ENCODE measurements at regions not wholly inside any gene's neighbourhood (a gene's known extent, or its start where the extent isn't known, plus 50 kb on each side); places are given as distances from the start of the nearest gene placed in this dataset.
A peak's percentile ranks its signal among the peaks of the same experiment; 100 is the strongest.

- Histone ChIP-seq H3K4me3 (ENCODE audit: low read depth, low read length) (no peak overlapping the region), H3K36me3 (ENCODE audit: control insufficient read depth, insufficient read depth, low read length) (no peaks in the 10 kb centered on the region), H3K27me3 (ENCODE audit: control insufficient read depth, insufficient read depth, low read length) (no peaks in the 10 kb centered on the region)
- no peak for TF ChIP-seq CTCF (IDR thresholded peaks at IDR 0.05; ENCODE audit: insufficient read depth, low read length, poor library complexity, severe bottlenecking)
- DNase-seq (ENCODE audit: low read depth): no peak
These were observed 413.7 kb upstream of the LMCD1 start for GRCh38 chr3:8087951-8088350.

GRCh38 chr3:8094415-8094814 is 407.2 kb upstream of the LMCD1 start:
- no peak for DNase-seq (ENCODE audit: low read depth)
- TF ChIP-seq CTCF (IDR thresholded peaks at IDR 0.05; ENCODE audit: insufficient read depth, low read length, poor library complexity, severe bottlenecking): no peak
- no peaks in the 10 kb centered on the region for H3K36me3 ChIP-seq (ENCODE audit: control insufficient read depth, insufficient read depth, low read length)
- H3K4me3 ChIP-seq (ENCODE audit: low read depth, low read length): no peak overlapping the region
- H3K27me3 ChIP-seq (ENCODE audit: control insufficient read depth, insufficient read depth, low read length): no peaks in the 10 kb centered on the region

DNA sequence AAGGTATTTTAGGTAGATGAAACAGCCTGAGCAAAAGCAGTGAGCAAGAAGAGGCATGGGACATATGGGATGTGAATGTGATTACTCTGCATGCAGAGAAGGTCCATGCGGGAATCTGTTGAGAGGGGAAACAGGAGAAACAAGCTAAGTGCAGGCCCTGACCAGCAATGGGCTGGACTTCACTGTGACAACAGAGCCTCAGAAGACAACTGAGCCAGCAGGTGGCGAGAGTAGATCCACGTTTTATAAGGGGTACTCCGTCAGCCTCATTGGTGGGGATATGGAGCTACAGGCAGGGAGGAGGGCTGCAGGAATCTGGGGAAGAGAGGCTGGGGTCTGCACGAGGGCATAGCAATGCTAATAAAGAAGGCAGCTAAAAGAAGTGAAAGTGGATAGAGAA is 405.9 kb upstream of the LMCD1 start:
- no peaks in the 10 kb centered on the region for H3K27me3 ChIP-seq (ENCODE audit: control insufficient read depth, insufficient read depth, low read length)
- peak; percentile 35 for TF ChIP-seq CTCF (IDR thresholded peaks at IDR 0.05; ENCODE audit: insufficient read depth, low read length, poor library complexity, severe bottlenecking)
- no peaks in the 10 kb centered on the region for H3K36me3 ChIP-seq (ENCODE audit: control insufficient read depth, insufficient read depth, low read length)
- no peak for DNase-seq (ENCODE audit: low read depth)
- no peak overlapping the region for H3K4me3 ChIP-seq (ENCODE audit: low read depth, low read length)

GRCh38 chr3:8097690-8098089 is 403.9 kb upstream of the LMCD1 start:
- H3K4me3 ChIP-seq (ENCODE audit: low read depth, low read length): no peak overlapping the region
- TF ChIP-seq CTCF (IDR thresholded peaks at IDR 0.05; ENCODE audit: insufficient read depth, low read length, poor library complexity, severe bottlenecking): no peak
- H3K27me3 ChIP-seq (ENCODE audit: control insufficient read depth, insufficient read depth, low read length): no peaks in the 10 kb centered on the region
- no peak for DNase-seq (ENCODE audit: low read depth)
- H3K36me3 ChIP-seq (ENCODE audit: control insufficient read depth, insufficient read depth, low read length): no peaks in the 10 kb centered on the region

DNA sequence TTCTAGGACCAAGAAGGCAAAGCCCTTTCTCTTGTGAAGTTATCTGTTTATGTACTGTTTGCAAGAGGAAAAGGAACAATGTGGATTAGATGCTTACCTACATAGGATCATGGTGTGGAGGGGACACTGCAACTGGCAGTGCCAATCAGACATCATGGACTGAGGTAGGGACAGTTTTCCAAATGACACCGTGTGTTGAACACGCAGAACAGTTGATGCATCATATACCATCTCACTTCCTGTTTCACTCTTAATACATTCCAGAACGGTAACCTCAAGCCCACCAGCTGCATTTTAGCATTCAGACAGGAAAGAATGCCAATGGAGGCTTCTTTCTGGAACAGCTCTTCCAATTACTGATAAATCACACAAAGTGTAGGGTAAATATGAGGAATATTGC is 397.7 kb upstream of the LMCD1 start:
- Histone ChIP-seq H3K36me3 (ENCODE audit: control insufficient read depth, insufficient read depth, low read length) (no peaks in the 10 kb centered on the region), H3K4me3 (ENCODE audit: low read depth, low read length) (no peak overlapping the region), H3K27me3 (ENCODE audit: control insufficient read depth, insufficient read depth, low read length) (no peaks in the 10 kb centered on the region)
- TF ChIP-seq CTCF (IDR thresholded peaks at IDR 0.05; ENCODE audit: insufficient read depth, low read length, poor library complexity, severe bottlenecking): no peak
- DNase-seq (ENCODE audit: low read depth): no peak

- no peak for DNase-seq (ENCODE audit: low read depth)
- Histone ChIP-seq H3K36me3 (ENCODE audit: control insufficient read depth, insufficient read depth, low read length) (no peaks in the 10 kb centered on the region), H3K4me3 (ENCODE audit: low read depth, low read length) (no peak overlapping the region), H3K27me3 (ENCODE audit: control insufficient read depth, insufficient read depth, low read length) (no peaks in the 10 kb centered on the region)
- no peak for TF ChIP-seq CTCF (IDR thresholded peaks at IDR 0.05; ENCODE audit: insufficient read depth, low read length, poor library complexity, severe bottlenecking)
These were observed 394.7 kb upstream of the LMCD1 start for GRCh38 chr3:8106921-8107320.
